Stimulated activated CD8-positive, alpha-beta memory T cell treated with anti-CD3 and anti-CD28 coated beads, Interleukin-12 subunit alpha, Interleukin-12 subunit beta, amount 100 ng/mL, for 24 hours (primary cell): ENCODE measurements at regions not wholly inside any gene's neighbourhood (a gene's known extent, or its start where the extent isn't known, plus 50 kb on each side); places are given as distances from the start of the nearest gene placed in this dataset.

Experiments
- DNase-seq: peaks from one replicate; pipeline ENCODE4 v3.0.0-alpha.2; 2020; ENCODE audit errors: extremely low read depth

DNA sequence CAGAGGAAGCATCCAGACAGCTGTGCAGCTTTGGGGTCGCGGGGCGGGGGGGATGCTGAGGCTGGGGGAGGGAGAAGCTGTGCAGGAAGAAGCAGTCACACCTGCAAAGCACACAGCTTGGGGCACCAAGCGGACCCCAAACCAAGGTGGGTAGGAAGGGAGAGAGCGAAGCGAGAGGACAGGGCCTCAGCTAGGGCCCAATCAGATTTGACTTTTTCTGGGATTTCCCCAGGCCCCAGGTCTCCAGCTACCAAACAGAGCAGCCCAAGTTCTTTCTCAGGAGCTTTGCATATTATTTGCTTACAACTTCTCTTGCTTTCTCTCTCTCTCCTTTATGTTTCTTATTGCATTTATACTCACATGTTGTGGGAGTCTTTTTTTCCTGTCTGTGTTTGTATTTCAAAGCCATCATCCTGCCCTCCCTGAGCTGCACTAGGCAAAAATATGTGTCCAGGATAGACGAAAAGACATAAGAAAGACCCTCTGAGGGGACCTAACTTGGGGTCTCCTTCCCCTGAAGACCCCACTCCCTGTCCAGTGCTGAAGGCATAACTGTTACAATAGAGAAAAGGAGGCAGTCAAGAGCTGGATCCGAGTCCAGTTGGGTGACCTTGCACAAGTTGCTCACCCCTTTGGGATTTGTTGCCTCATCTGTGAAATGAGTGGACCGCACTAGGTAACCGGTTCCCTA is 50.6 kb upstream of the SMNDC1 start:
- DNase-seq = no peak

DNA sequence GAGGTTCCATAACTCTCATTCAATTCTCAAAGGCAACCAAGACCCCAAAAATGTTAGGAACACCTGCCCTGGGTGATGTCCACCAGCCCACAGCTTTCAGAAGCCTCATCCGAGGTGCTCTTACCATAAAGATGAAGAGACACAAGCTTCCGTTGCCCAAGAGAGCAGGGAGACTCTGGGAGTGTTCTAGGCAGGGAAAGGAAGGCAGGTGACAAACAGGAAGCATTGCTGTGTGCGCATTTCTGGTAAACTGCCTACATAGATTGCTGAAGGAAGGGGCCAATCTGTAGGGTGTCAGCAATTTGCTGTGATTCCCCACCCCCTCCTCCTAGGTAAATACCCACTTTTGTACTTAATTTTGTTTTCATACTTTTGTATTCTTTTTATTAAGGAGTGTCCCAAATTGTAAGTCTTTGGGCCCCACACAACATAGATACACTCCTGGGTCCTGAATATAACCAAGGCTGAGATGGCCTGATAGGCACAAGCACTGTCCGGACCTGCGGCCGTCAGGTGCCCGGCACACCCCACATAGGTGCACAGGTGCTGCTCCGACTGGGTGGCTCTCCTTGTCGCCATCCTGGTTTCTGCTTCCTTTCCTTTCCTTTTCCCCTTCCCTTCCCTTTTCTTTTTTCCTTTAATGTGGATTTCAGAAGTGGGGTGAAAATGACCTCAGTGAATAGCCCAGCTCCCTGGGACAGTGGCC is 51.4 kb upstream of the SMNDC1 start:
- no peak for DNase-seq

DNA sequence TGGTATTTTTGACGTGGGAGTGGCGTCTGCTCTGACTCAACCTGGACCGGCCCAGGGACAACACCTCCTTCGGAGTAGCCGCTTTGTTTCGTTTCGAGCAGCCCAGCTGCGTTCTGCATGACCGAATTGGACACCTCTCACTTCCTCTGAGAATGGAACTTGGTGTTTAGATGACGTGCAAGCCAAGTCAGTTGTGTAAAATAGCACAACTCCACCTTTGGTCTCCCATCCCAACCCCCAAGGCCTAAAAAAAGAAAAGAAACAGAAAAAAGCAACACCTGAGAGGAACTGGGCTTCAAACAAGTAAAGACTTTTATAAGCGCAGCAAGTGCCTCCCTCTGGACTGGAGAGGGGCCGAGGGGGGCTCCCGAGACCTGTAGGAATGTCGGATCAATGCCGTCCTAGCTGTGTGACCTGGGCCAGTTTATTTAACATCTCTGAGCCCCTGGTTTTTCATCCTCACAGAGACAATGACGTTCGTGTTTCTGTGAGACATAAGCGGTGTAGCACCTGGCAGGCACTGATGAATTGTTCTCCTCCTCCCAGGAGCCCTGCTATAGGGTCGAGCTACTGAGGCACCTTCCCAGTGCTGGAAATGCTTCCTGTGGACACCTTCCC is 52.0 kb upstream of the SMNDC1 start:
- no peak for DNase-seq

DNA sequence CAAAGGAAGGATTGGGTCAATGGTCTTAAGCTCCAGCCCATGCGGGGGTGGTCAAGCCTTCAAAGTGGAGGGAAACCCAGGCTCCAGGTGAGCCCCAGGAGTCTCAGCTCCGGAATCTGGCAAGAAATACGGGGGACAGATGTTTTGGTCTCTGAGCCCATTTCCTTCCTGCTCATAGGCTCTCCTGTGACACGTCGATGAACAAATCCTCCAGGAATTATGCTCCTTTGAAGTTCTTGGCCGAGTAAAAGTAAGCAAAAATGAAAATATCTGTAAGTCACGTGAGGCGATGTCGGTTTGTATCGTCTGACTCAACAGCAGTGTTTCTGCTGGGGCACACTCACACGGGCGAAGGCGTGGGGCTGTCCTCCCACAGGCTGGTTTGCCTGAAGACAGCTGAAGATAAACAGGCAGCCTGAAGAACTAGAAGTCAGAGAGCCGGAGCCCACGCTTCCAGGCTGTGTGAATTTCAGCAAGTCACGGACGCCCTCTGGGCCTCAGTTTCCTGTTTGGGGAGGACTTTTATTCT is 52.6 kb upstream of the SMNDC1 start:
- no peak for DNase-seq

DNA sequence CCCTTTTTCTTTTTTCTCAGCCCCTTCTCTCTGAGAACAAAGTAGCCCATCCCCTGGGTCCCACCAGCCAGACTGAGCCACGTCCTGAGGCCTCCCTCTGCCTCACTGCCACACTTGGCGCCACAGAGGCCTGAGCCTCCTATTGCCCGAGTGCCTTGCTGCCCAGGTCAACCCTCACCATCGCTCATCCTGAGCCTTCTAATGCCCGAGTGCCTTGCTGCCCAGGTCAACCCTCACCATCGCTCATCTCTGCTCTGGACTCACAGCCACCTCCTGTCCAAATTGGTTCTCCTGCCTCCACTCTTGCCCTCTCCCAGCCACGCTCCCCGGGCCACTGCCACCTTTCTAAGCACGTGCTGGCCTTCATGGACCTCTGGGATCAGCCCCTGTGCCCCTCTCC is 53.2 kb upstream of the SMNDC1 start:
- no peak for DNase-seq

DNA sequence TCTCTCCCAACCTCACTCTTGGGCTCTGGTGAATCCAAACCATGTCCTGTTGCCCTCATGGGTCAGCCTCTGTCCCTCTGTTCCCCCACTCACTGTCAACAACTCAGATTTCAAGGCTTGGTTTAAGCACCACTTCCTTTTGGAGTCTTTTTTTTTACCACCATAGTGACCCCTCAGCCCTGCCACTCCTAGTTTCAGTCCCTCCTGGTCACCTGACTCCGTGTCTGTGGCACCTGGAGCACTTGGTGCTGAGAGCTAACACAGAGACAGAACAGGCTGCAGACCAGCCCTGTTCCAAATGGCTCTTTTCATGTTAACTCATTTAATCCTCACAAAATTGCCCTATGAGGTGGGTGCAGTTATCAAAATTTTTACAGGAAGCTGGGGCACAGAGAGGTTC is 53.6 kb upstream of the SMNDC1 start:
- no peak for DNase-seq

DNA sequence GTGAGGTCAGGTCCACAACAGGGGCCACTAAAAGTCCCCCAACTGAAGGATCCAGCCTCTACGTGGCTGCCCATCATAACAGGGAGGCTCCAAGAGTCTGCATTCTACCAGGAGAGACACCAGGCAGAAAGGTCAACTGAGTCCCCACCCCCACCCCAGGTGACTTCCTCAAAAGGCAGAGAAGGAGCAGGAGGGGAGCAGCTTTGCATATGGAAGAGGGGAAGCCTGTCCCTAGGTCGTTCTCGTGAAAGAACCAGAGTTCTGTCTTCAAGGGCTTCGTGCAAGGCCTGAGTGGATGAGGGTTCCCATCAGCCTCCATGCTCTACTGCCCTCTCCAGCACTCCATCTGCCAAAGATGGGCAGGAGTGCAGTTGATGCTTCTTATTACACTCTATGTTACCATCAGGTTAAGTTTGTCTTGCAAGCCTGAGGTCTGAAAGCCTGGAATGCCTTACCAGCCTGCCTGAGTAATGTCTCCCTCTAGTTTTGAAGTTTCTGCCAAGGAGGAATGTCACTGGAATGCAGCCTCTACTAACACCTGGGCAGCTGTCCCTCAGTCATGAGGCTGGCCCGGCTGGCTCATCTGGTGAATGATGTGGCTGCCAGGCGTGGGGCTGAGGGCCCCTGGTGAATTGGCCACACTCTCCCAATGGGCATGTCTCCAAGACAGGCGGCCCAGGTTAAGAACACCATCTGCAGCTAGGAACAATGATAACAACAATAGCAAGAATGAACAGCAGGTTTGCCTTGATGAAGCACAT is 54.3 kb upstream of the SMNDC1 start:
- no peak for DNase-seq

DNA sequence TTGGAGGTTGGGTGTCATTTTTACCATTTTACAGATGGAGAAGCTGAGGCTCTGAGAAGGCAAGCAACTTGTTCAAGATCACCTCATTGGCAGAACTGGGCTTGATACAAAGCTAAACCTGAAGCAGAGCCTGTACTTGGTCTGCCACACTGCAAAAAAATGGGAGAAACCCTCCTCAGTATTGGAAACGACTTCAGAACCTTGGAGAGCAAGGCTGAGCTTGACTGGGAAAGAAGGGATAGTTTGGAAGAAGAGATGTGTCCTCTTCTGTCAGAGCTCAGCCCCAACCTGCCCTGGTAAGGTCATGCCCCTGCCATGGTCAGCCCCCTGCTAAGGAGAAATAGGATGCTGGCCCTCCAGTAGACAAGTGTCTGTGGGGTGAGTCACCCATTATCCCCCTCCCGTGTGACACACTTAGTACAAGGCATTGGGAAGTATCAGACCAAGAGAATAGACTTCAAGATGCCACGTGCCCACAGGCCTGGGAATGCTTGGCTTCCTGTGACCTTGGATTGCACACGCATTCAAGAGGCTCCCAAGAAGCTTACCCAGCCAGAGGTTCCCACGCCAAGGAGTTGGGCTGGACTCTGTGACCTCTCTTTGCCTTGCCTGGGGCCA is 56.2 kb upstream of the SMNDC1 start:
- DNase-seq = no peak

DNA sequence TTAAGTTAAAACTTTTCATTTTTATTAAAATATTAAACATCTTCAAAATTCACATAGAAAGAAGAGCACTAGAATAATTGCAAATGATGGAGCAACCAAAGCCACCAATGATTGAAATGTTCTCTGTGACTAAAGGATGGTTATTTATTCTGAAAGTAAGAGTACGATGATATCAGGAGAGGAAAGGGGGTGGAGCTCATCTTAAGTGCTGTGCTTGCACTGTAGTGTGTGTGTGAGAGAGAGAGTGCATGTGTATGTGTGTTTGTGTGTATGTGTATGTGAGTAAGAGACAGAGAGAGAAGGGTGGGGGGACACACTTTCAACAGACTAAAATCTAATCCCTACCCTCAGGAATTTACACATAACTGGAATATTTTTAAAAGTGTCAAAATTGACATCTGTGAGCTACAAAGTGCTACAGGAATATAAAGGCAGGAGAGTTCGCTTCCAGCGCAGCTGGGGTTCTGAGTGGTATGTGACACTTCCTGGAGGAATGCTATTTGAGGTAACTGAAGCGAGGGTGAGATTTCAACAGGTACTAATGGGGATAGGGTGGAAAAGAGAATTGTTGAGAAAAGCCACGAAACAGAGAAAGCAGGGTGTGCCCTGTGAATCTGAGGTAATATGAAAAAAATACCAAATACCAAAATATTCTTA is 57.2 kb upstream of the SMNDC1 start:
- DNase-seq = no peak

DNA sequence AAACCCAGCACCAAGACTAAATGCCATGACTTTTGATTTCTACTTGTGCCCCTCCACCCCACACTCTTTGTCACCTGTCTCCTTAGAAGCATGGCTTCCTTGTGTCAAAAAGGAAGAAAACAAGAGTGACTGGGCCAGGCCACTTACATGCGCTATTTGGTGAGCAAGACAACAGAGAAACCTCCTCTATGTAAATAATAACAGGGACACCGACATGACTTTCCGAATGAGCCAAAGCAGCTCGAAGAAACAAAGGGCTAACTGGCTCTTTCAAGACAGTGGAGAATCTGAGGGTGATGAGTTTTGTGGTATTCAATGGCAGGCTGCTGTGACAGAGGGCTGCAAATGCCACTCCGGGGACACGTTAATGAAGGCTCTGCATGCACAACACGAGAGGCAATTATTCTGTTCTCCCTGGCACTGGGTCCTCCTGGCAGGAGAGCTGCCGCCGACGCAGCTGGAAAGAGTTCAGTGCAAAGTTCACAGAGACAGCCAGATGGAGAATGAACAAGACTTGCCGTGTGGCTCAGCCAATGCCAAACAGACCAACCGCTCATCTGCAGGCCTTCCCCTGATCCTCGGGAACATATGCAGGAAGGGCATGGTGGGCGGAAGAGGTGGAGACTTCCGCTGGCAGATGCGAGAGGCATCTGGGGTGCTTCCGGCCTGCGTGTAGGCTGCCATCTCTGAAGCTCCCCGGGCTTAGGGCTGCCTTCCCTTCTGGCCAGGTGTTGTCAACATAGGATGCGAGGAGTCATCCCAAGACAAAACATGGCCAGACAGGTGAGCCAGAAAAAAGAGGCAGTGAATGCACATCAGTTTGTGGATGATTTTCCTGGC is 59.1 kb upstream of the SMNDC1 start:
- no peak for DNase-seq

DNA sequence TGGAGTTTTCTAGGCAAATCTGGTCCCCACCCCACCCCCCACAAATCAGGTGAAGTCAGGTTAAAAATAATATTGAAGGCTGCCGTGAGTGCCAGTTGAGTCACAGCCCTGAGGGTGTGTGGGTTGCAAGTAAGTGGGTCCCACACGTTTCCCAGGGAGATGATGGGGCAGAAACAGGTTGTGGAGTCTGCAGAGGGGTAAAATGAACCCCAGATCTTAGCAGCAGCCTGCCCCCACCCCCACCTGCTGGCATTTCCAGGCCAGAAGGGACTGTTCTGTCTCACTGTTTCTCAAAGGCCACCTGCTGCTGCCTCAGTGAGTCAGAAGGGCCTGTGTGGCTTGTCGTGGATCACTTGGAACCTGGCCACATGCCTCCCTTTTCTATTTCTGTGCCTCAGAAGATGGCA is 59.8 kb upstream of the SMNDC1 start:
- DNase-seq = no peak

DNA sequence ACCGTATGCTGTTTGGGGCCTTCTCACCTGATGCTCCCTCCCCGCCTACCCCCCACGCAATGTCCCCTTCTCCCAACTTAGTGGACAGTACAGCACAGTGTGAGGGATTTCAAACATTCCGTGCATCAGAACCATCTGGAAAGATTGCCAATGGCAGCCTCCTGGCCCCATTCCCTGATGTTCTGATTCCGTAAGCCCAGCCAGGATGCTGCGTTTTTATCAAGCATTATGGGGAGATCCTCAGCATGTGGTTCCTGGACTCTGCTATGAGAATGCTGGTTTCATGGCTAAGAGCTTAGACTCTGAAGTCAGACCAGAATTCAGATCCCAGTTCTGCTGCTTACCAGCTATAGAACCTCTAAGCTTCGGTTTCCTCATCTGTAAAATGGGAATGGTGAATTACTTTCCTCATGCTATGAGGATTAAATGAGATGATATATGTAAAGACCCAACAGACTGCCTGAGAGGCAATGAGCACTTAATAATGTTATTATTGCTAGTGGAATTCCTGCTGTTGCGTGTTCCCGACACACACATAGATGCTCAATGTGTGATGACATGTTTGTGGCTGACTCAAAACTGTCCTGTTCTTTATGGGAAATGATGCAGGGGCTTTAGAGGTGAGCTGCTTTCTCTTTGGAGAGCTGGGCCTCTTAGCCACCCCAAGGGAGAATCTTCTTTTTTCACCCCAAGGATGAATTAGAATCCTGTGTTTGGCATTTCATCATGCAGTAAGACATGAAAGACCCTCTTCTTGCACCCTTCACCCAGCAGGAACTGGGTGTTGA is 60.8 kb upstream of the SMNDC1 start:
- DNase-seq = no peak

DNA sequence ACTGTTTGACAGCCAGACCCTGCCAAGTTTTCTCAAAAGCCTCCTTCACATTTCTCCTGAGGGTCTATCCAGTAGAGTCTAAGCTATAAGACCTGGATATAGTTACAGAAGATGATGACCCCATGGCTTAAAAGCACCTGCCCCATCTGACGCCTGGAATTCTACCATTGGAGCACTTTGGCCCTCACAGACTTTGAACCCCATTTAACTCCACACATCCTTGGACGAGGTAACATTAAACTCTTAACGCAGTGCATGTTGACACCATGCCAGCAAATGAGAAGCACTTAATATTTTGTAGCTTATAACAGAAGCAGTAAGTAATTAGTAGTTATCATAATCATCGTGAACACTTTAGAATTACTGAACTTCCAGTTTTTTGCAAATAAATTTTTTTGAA is 61.9 kb upstream of the SMNDC1 start:
- DNase-seq = no peak

DNA sequence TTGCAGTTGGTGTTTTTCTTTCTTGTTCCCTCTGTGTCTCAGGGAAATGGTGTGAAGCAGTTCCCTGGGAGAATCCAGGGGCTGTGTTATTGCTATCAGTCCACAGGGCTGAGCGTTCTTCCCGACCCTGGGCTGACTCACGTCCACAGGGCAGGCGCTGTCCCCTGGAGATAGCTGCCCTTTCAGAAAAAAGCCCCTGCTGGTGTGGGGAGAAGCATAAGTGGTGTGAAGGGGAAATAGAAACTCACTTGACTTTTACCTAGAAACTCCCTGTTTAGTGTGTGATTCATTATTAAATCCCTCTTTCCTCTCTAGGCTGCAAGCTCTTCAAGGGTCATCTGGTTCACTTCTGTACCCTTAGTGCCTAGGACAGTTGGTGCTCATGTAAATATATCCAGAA is 63.3 kb upstream of the SMNDC1 start:
- no peak for DNase-seq

DNA sequence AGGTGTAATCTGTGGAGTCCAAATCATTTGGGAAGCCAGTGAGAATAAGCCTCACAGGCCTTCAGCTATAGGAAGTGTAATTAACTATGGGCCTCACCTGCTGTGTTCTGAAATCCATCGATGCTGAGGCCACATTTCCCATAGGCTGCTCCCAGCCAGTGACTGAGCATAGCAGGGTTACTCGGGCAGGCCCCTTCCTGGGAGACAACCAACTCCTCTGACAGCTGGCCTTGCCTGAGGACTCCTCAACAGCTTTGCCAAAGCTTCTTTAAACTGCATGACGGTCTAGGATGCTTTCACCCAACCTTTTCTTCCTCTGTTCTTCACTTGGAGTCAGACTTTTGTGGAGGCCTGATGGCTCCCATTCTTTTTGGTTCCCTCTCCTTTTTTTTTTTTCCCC is 63.8 kb upstream of the SMNDC1 start:
- DNase-seq = no peak

DNA sequence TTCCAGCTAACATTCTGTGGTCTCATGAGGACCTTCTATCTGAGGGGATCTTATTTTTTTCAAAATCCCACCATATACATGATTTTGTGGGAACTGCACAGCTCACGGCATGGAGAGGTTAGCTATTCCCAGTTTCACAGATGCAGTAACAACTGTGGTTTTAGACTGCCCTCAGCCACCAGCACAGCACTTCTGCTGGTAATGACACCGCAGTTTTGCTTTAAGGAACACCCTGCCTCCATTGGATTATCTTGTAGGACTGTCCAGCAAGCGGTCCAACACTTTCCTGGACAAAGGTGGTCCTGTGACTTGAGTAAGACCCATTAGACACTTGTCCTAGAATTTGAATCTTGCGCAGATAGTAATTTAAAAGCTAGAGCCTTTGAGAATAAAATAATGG is 65.3 kb upstream of the SMNDC1 start:
- no peak for DNase-seq

DNA sequence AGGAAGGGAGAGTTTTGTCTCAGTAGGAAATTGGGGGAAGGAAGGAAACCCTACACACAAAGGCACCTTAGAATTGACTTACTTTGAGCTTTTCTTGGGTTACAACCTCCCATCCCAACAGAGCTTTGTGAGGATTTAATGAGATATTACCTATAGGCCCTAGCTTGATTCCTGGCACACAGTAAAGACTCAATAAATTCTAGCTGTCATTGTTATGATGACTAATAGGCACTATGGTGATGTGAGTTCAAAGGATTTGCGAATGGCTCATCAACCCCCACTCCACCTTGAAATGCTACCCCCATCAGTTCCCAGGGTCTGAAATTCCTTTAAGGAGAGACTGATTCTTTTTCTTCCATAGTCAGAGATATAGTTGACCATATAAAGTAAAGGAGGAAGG is 67.9 kb upstream of the SMNDC1 start:
- DNase-seq = no peak

DNA sequence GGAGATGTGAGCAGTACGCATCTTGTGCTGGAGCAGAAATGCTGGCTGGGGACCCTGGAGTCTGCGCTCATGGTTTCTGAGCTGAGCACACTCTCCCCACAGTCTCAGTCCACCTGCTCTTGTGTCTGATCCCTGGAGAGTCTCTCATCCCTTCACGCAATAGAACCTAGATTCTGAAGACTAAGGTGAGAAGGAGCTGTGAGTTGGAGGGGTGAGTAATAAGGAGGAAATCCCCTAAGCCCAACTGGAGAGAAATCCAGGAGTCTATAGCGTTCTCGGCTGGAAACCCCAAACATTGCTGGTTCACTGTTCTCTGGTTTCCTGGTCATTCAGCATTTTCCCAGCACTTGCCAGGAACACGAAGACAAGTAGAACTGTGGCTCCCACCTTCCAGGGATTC is 68.3 kb upstream of the SMNDC1 start:
- DNase-seq = no peak

DNA sequence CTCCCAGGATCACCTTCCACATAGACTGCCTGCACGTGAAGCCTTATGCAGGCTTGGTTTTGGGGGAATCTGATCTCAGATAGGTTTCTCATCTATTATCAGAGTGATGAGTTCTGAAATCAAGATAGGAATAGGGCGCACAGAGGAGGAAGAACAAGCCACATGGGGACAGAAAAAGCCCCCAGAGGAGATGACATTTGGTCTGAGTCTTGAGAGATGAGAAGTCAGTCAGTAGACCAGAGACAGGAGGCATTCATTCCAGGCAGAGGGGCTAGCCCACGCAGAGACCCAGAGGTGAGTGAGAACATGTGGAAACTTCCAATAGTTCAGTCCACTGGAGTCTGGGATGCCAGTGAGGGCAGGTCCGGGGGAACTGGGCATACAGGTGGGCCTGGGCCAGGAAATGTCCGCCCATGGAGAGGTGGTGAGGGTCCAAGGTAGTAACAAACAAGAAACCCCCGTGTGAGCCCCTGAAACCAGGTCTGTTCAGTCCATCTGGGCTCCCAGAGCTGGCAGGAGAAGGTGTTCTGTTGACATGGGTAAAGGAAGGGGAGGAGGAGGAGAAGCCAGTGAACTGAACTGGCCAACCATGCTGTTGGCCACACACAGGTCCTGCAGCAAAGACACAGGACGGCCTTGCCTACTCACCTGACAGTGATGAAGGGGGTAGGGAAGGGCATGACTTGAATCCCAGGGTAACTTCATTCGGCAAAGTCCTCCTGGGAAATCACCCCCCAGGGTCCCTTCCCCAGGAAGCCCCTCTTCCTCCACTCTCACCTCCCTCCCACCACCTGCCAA is 69.3 kb upstream of the SMNDC1 start:
- DNase-seq = no peak
